HepG2 (cell line): ENCODE measurements at regions not wholly inside any gene's neighbourhood (a gene's known extent, or its start where the extent isn't known, plus 50 kb on each side); places are given as distances from the start of the nearest gene placed in this dataset.
"Not testable (repeated sequence)": the region's sequence is repeated elsewhere in the genome, so short reads cannot be mapped to it uniquely, and the experiment has no call there.

Source experiments
- ATAC-seq: fragments of 200-7000 bp; cut with Tn5 transposase; 3 replicates; pipeline ENCODE4 v1.9.1; 2020; ENCODE audit warnings: mild to moderate bottlenecking, moderate library complexity
- BruUV-seq: library from RNA; stranded (reverse); fragments of 400-500 nt; replicated peaks from 2 replicates; lab custom pipeline; 2021; lab: Mats Ljungman, UMichigan
- CTCF ChIA-PET: fragments of 300-600 bp; formaldehyde crosslinking; extraction: SDS; loops from one replicate; lab custom pipeline; 2021; ENCODE audit warnings: low total read pairs, inconsistent platforms, low intra/inter-chr PET ratio; lab: Yijun Ruan, JAX
- POLR2A ChIA-PET: fragments of 350-600 bp; sonication (Branson Sonifier 250); formaldehyde crosslinking; loops from one replicate; lab custom pipeline; 2020; ENCODE audit warnings: antibody characterized with exemption, inconsistent platforms; lab: Yijun Ruan, JAX
- DNase-seq: peaks from one replicate; pipeline ENCODE4 v3.0.0-alpha.2; 2015; ENCODE audit warnings: low spot score
- FAIRE-seq: peaks from 3 replicates; lab custom pipeline; 2011; peaks lifted over from hg19 to GRCh38; lab: Jason Lieb, UNC
- H2AFZ ChIP-seq: one replicate; pipeline ENCODE4 v1.6.1; 2011; ENCODE audit warnings: low read length, inconsistent platforms
- H3K27ac ChIP-seq: fragments of 300-600 bp; 3 replicates; pipeline ENCODE4 v1.8.0; 2011; ENCODE audit warnings: mixed run types, mild to moderate bottlenecking, mixed read lengths, low read length, inconsistent platforms; ENCODE audit not compliant: insufficient read depth; ENCODE audit errors: extremely low read length
- H3K27me3 ChIP-seq, 2 experiments: fragments of 200-600 bp in 1 of 2; 2 replicates in 1 of 2; 3 replicates in 1 of 2; pipeline versions ENCODE4 v1.6.0 to v1.8.0; 2011; ENCODE audit warnings: low read length in 2 of 2, mild to moderate bottlenecking in 2 of 2, moderate library complexity in 2 of 2, inconsistent platforms in 1 of 2; ENCODE audit not compliant: insufficient read depth in 2 of 2, control insufficient read depth in 1 of 2
- H3K36me3 ChIP-seq, 2 experiments: fragments of 200-600 bp in 1 of 2; replicated peaks in 1 of 2; 2 replicates in 1 of 2; 3 replicates in 1 of 2; pipeline versions ENCODE4 v1.5.1 to v1.8.0; 2011; ENCODE audit warnings: low read length in 2 of 2, inconsistent platforms in 1 of 2; ENCODE audit not compliant: insufficient read depth in 2 of 2, control insufficient read depth in 1 of 2
- H3K4me1 ChIP-seq: 2 replicates; pipeline ENCODE4 v1.5.1; 2012; ENCODE audit warnings: low read length, inconsistent platforms; ENCODE audit not compliant: insufficient read depth
- H3K4me2 ChIP-seq: 2 replicates; pipeline ENCODE4 v1.6.0; 2011; ENCODE audit warnings: low read depth, low read length, inconsistent platforms
- H3K4me3 ChIP-seq, 3 experiments: fragments of 200-600 bp in 1 of 3; sonication (generic), shearing (Covaris generic) in 1 of 3; replicated peaks in 1 of 3; 2 replicates each; pipeline ENCODE4 v1.5.1; 2011 to 2016; ENCODE audit warnings: low read length in 3 of 3, inconsistent platforms in 2 of 3, low read depth in 2 of 3, mild to moderate bottlenecking in 2 of 3, control low read depth in 1 of 3, mixed read lengths in 1 of 3; ENCODE audit not compliant: insufficient read depth in 1 of 3
- H3K79me2 ChIP-seq: one replicate; pipeline ENCODE4 v1.6.1; 2011; ENCODE audit warnings: low read length, inconsistent platforms; ENCODE audit not compliant: insufficient read depth
- H3K9ac ChIP-seq: 2 replicates; pipeline ENCODE4 v1.6.0; 2011; ENCODE audit warnings: mild to moderate bottlenecking, low read depth, low read length, inconsistent platforms; ENCODE audit not compliant: insufficient read depth
- H3K9me3 ChIP-seq: 2 replicates; pipeline ENCODE4 v1.5.1; 2012; ENCODE audit warnings: mild to moderate bottlenecking, low read length
- H4K20me1 ChIP-seq: 2 replicates; pipeline ENCODE4 v1.6.0; 2011; ENCODE audit warnings: inconsistent platforms, mild to moderate bottlenecking, low read length, moderate library complexity; ENCODE audit not compliant: insufficient read depth
- ARNT ChIP-seq: fragments of 450-650 bp; IDR thresholded peaks from 2 replicates; pipeline ENCODE4 v1.6.1; 2017
- ASH2L ChIP-seq: fragments of 300-600, 200-600 bp; sonication (generic); IDR thresholded peaks from 2 replicates; pipeline ENCODE4 v1.7.0; 2017; ENCODE audit warnings: low read depth, mild to moderate bottlenecking, moderate library complexity, mixed read lengths, low read length; ENCODE audit not compliant: insufficient read length
- HES4 ChIP-seq: sonication (generic); formaldehyde crosslinking; IDR thresholded peaks from 2 replicates; pipeline ENCODE4 v1.9.0; 2021; ENCODE audit warnings: mild to moderate bottlenecking, missing genetic modification reagents, borderline replicate concordance
- HMGA1 ChIP-seq: sonication (generic); formaldehyde crosslinking; conservative IDR thresholded peaks from 2 replicates; pipeline ENCODE4 v1.4.0; 2020; ENCODE audit warnings: missing genetic modification reagents
- HNF4A ChIP-seq: sonication (generic); formaldehyde crosslinking; IDR thresholded peaks from 2 replicates; pipeline ENCODE4 v1.4.0; 2020; ENCODE audit warnings: missing genetic modification reagents
- JUN ChIP-seq: sonication (generic); formaldehyde crosslinking; IDR thresholded peaks from 2 replicates; pipeline ENCODE4 v1.4.0; 2020; ENCODE audit warnings: mild to moderate bottlenecking, missing genetic modification reagents
- KLF6 ChIP-seq: IDR thresholded peaks from 2 replicates; pipeline ENCODE4 v1.8.0; 2016; ENCODE audit warnings: missing biosample characterization, missing genetic modification reagents
- PTBP1 ChIP-seq: fragments of 200-400 bp; formaldehyde crosslinking; IDR thresholded peaks from 2 replicates; pipeline ENCODE4 v1.6.1; 2018; ENCODE audit warnings: low read length, low read depth; ENCODE audit not compliant: poor library complexity, severe bottlenecking
- RAD21 ChIP-seq: fragments of 450-650 bp; formaldehyde crosslinking; IDR thresholded peaks from 2 replicates; pipeline ENCODE4 v1.5.0; 2020; ENCODE audit warnings: mild to moderate bottlenecking
- ZFP82 ChIP-seq: sonication (generic); formaldehyde crosslinking; IDR thresholded peaks from 2 replicates; pipeline ENCODE4 v1.5.1; 2020; ENCODE audit warnings: mild to moderate bottlenecking, missing genetic modification reagents, borderline replicate concordance
- ZNF720 ChIP-seq: sonication (generic); formaldehyde crosslinking; IDR thresholded peaks from 2 replicates; pipeline ENCODE4 v1.4.0; 2020; ENCODE audit warnings: missing genetic modification reagents
- ZNF768 ChIP-seq: sonication (generic); formaldehyde crosslinking; IDR thresholded peaks from 2 replicates; pipeline ENCODE4 v1.4.0; 2020; ENCODE audit warnings: missing genetic modification reagents
- WGBS: methylation state at CpG from one replicate; pipeline ENCODE4 v1.1.6; 2017; ENCODE audit warnings: low lambda C conversion rate; 5-methylcytosine and 5-hydroxymethylcytosine counted together
- in situ Hi-C: cut with HindIII; loops from 2 replicates; pipeline ENCODE4 v1.10.0; 2017; ENCODE audit warnings: low pct_unique_long_range_greater_than_20kb; ENCODE audit not compliant: extremely low pct_ligation_motif_present
- intact Hi-C: fragments of 100-400 bp; cut with micrococcal nuclease; formaldehyde crosslinking; loops from one replicate; pipeline ENCODE4 v1.10.0; 2022; ENCODE audit not compliant: unreplicated experiment
- TF ChIP-seq, protein P1 (sequence below): conservative IDR thresholded peaks from 2 replicates; pipeline ENCODE4 v1.6.1; 2018; ENCODE audit warnings: missing genetic modification reagents
- TF ChIP-seq, protein P2 (sequence below): sonication (generic); formaldehyde crosslinking; IDR thresholded peaks from 2 replicates; pipeline ENCODE4 v1.5.0; 2020; ENCODE audit warnings: mild to moderate bottlenecking, missing genetic modification reagents

DNA sequence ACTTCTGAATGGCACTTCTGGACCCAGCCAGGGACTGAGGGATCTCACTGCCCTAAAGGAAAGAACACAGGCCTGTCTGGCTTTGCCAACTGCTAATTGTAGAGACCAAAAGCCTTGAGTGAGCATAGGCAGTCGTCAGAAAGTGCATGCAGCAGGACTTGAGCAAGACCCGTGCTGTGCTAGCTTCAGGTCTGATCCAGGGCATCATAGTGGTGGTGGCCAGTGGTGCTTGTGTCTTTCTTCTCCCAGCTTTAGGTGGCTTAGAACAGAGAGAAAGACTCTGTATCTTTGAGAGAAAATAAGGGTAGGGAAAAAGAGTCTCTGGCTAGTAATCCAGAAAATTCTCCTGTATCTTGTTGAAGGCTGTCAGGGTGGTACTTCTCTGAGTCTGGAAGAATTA lies 1385.6 kb upstream of the DEFB115 start:
- H3K27me3 ChIP-seq, ATAC-seq, H3K4me3 ChIP-seq, POLR2A ChIA-PET, FAIRE-seq, H3K9ac ChIP-seq, H3K27ac ChIP-seq, DNase-seq, CTCF ChIA-PET, BruUV-seq, H3K4me1 ChIP-seq, intact Hi-C loops, H3K79me2 ChIP-seq, H3K36me3 ChIP-seq, in situ Hi-C loops, H2AFZ ChIP-seq, H3K4me2 ChIP-seq, H4K20me1 ChIP-seq: not testable (repeated sequence)
- H3K9me3 ChIP-seq: peaks cover 45% of the 10 kb centered on the region
- 0% methylated on average over 2 of the region's 2 CpGs for WGBS

DNA sequence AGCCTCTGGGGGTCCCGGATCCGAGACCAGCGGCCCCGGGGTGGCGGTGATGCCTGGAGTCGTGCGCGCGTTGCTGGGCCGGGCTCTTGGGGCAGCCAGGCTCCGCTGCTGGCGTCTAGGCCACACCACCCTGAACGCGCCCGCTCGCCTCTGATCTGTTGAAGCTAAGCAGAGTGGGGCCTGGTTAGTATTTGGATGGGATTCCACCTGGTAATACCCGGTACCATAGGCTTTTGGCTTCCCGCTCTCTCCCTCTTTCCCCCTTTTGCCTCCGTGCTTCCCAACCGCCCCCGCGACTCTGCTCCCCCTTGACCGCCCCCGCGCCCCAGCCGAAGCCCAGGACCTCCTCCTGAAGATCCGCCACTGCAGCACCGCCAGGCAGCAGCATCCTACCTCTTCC lies 1383.5 kb upstream of the DEFB115 start:
- Histone ChIP-seq H2AFZ (no peak overlapping the region), H3K27ac (no peak overlapping the region), H3K27me3 (no peaks in the 10 kb centered on the region)
- intact Hi-C loops: no loop called here
- in situ Hi-C loops: no loop called here
- 72% methylated on average over 27 of the region's 28 CpGs for WGBS
- FAIRE-seq (no peak), ATAC-seq (no peak), DNase-seq (no peak)
- BruUV-seq: no TSS peak
- TF ChIP-seq, protein P1, sequence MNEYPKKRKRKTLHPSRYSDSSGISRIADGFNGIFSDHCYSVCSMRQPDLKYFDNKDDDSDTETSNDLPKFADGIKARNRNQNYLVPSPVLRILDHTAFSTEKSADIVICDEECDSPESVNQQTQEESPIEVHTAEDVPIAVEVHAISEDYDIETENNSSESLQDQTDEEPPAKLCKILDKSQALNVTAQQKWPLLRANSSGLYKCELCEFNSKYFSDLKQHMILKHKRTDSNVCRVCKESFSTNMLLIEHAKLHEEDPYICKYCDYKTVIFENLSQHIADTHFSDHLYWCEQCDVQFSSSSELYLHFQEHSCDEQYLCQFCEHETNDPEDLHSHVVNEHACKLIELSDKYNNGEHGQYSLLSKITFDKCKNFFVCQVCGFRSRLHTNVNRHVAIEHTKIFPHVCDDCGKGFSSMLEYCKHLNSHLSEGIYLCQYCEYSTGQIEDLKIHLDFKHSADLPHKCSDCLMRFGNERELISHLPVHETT (CRISPR knock-in tag): no peak
- TF ChIP-seq RAD21 (CRISPR knock-in tag) (no peak), JUN (no peak), PTBP1 (no peak), HES4 (CRISPR knock-in tag) (no peak), ZFP82 (CRISPR knock-in tag) (no peak), ASH2L (no peak), ARNT (no peak), ZNF768 (CRISPR knock-in tag) (no peak), HMGA1 (CRISPR knock-in tag) (no peak), HNF4A (CRISPR knock-in tag) (no peak), ZNF720 (CRISPR knock-in tag) (no peak), KLF6 (no peak)
- TF ChIP-seq, protein P2, sequence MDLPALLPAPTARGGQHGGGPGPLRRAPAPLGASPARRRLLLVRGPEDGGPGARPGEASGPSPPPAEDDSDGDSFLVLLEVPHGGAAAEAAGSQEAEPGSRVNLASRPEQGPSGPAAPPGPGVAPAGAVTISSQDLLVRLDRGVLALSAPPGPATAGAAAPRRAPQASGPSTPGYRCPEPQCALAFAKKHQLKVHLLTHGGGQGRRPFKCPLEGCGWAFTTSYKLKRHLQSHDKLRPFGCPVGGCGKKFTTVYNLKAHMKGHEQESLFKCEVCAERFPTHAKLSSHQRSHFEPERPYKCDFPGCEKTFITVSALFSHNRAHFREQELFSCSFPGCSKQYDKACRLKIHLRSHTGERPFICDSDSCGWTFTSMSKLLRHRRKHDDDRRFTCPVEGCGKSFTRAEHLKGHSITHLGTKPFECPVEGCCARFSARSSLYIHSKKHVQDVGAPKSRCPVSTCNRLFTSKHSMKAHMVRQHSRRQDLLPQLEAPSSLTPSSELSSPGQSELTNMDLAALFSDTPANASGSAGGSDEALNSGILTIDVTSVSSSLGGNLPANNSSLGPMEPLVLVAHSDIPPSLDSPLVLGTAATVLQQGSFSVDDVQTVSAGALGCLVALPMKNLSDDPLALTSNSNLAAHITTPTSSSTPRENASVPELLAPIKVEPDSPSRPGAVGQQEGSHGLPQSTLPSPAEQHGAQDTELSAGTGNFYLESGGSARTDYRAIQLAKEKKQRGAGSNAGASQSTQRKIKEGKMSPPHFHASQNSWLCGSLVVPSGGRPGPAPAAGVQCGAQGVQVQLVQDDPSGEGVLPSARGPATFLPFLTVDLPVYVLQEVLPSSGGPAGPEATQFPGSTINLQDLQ: no peak
- TF ChIP-seq, all 625 proteins: peak for 0
- POLR2A ChIA-PET: no interaction called here
- no peaks in the 10 kb centered on the region for H3K79me2 ChIP-seq
- no peak overlapping the region; the same call in 1 of the 2 replicates for H3K4me2 ChIP-seq
- peak overlapping the region in 2 of 3 experiments; percentile 40 to 45; a peak in 3 of 6 replicates for H3K4me3 ChIP-seq
- CTCF ChIA-PET: no interaction called here
- no peaks in the 10 kb centered on the region for H3K4me1 ChIP-seq
- H3K9ac ChIP-seq: no peak overlapping the region
- H4K20me1 ChIP-seq: no peaks in the 10 kb centered on the region
- no peaks in the 10 kb centered on the region for H3K36me3 ChIP-seq
- H3K9me3 ChIP-seq: peaks cover 60% of the 10 kb centered on the region
